Hepatocyte (in vitro differentiated cells): ENCODE measurements at regions not wholly inside any gene's neighbourhood (a gene's known extent, or its start where the extent isn't known, plus 50 kb on each side); places are given as distances from the start of the nearest gene placed in this dataset.

Source experiments
- DNase-seq: peaks from one replicate; pipeline ENCODE4 v3.0.0-alpha.2; 2016; ENCODE audit warnings: low spot score
- H2AFZ ChIP-seq: fragments of 200-600 bp; sonication (generic); 2 replicates; pipeline ENCODE4 v1.6.0; 2016; ENCODE audit warnings: antibody characterized with exemption, mild to moderate bottlenecking
- H3K27ac ChIP-seq: fragments of 200-600 bp; sonication (generic); 2 replicates; pipeline ENCODE4 v1.5.1; 2016; ENCODE audit warnings: mild to moderate bottlenecking
- H3K27me3 ChIP-seq: fragments of 200-600 bp; sonication (generic); 2 replicates; pipeline ENCODE4 v1.6.1; 2016
- H3K36me3 ChIP-seq: fragments of 200-600 bp; sonication (generic); replicated peaks from 2 replicates; pipeline ENCODE4 v1.5.1; 2016; ENCODE audit warnings: low read depth; ENCODE audit not compliant: insufficient read depth
- H3K4me1 ChIP-seq: fragments of 200-600 bp; sonication (generic); 2 replicates; pipeline ENCODE4 v1.5.1; 2016; ENCODE audit warnings: mild to moderate bottlenecking, moderate library complexity; ENCODE audit not compliant: insufficient read depth
- H3K4me2 ChIP-seq: fragments of 200-600 bp; sonication (generic); 2 replicates; pipeline ENCODE4 v1.6.0; 2016
- H3K4me3 ChIP-seq: fragments of 200-600 bp; sonication (generic); 2 replicates; pipeline ENCODE4 v1.5.1; 2016; ENCODE audit warnings: mild to moderate bottlenecking
- H3K79me2 ChIP-seq: fragments of 200-600 bp; sonication (generic); 2 replicates; pipeline ENCODE4 v1.6.0; 2017; ENCODE audit warnings: mild to moderate bottlenecking
- H3K9me2 ChIP-seq: fragments of 200-600 bp; sonication (generic); replicated peaks from 2 replicates; pipeline ENCODE4 v1.6.0; 2017; ENCODE audit warnings: mild to moderate bottlenecking; ENCODE audit not compliant: insufficient read depth
- H3K9me3 ChIP-seq: fragments of 200-600 bp; sonication (generic); 2 replicates; pipeline ENCODE4 v1.5.1; 2016; ENCODE audit warnings: low read depth, mild to moderate bottlenecking
- H4K20me1 ChIP-seq: fragments of 200-600 bp; sonication (generic); 2 replicates; pipeline ENCODE4 v1.6.0; 2016; ENCODE audit warnings: mild to moderate bottlenecking; ENCODE audit not compliant: insufficient read depth, poor library complexity, severe bottlenecking
- CTCF ChIP-seq: fragments of 200-600 bp; sonication (generic); IDR thresholded peaks from 2 replicates; pipeline ENCODE4 v1.5.1; 2016; ENCODE audit warnings: antibody characterized with exemption, mild to moderate bottlenecking; ENCODE audit not compliant: poor library complexity
- EZH2 ChIP-seq: fragments of 200-600 bp; sonication (generic); IDR thresholded peaks from 2 replicates; pipeline ENCODE4 v1.6.1; 2016; ENCODE audit warnings: antibody characterized with exemption, mild to moderate bottlenecking, borderline replicate concordance
- EZH2phosphoT487 ChIP-seq: fragments of 200-600 bp; sonication (generic); IDR thresholded peaks from one replicate; pipeline ENCODE4 v1.6.1; 2018; ENCODE audit warnings: antibody characterized with exemption, mild to moderate bottlenecking, low read depth, moderate library complexity; ENCODE audit not compliant: unreplicated experiment, severe bottlenecking
- WGBS: methylation state at CpG from one replicate; pipeline ENCODE4 v1.1.6; 2016; ENCODE audit warnings: low lambda C conversion rate; ENCODE audit errors: missing lambda C conversion rate; 5-methylcytosine and 5-hydroxymethylcytosine counted together

DNA sequence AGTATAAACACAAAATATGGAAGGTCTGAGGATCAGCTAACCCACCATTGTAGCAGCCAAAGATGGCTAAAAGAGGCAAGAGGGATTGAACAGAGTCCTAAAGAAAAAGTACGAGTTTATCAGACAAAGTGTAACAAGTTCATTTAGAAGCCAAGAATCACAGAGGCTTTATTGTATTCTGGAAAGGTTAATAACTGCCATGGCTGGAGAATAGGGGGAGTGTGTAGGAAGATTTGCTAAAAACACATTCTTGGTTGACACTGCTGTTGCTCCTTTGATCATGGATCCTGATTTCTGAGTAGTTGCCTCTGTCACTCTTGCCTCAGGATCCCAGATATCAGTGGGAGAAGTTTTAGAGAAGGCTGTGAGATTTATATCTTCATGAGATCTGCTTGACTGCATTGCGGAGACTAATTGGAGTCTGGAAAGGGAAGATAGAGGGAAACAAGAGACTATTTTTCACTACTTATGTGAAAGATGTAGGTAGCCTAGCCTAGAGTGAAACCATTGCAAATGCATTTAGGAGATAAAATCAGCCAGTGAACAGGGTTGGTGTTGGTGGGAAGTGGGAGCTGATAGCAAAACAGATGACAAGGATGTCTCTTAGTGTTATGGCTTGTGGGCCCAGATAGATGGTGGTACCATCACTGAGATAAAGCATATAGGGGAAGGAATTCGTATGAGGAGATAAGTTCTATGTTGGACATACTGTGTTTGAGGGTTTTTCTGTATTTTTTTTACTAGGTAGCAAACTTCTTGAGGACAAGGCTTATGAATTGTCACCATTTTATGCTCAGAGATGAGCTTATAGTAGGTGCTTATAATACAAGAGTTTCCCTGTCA, 402.9 kb upstream of the PDE3A start:
- 58% methylated on average over 3 of the region's 3 CpGs for WGBS
- H3K9me2 ChIP-seq, result no peaks in the 10 kb centered on the region
- no peaks in the 10 kb centered on the region for H3K36me3 ChIP-seq
- no peak overlapping the region for H3K4me3 ChIP-seq
- H3K79me2 ChIP-seq, result no peaks in the 10 kb centered on the region
- no peak overlapping the region for H2AFZ ChIP-seq
- no peaks in the 10 kb centered on the region for H4K20me1 ChIP-seq
- no peak overlapping the region for H3K4me2 ChIP-seq
- H3K27ac ChIP-seq, result no peak overlapping the region
- DNase-seq, result no peak
- H3K4me1 ChIP-seq, result peaks cover 16% of the 10 kb centered on the region
- TF ChIP-seq CTCF (no peak), EZH2 (no peak), EZH2phosphoT487 (no peak)
- H3K9me3 ChIP-seq, result no peaks in the 10 kb centered on the region
- no peaks in the 10 kb centered on the region for H3K27me3 ChIP-seq

GRCh38 chr12:19967001-19967400, 401.3 kb upstream of the PDE3A start:
- Histone ChIP-seq H3K4me3 (no peak overlapping the region), H3K79me2 (no peaks in the 10 kb centered on the region), H3K9me2 (no peaks in the 10 kb centered on the region), H3K27me3 (no peaks in the 10 kb centered on the region), H3K9me3 (no peaks in the 10 kb centered on the region), H4K20me1 (no peaks in the 10 kb centered on the region), H3K27ac (peak overlapping the region; percentile 26), H3K4me1 (peaks cover 28% of the 10 kb centered on the region), H2AFZ (no peak overlapping the region), H3K36me3 (no peaks in the 10 kb centered on the region), H3K4me2 (no peak overlapping the region)
- no peak for DNase-seq
- TF ChIP-seq CTCF (no peak), EZH2phosphoT487 (no peak), EZH2 (no peak)
- 79% methylated on average over 4 of the region's 4 CpGs for WGBS

- Histone ChIP-seq H3K4me3 (no peak overlapping the region), H3K36me3 (no peaks in the 10 kb centered on the region), H4K20me1 (no peaks in the 10 kb centered on the region), H3K9me2 (no peaks in the 10 kb centered on the region), H2AFZ (no peak overlapping the region), H3K27me3 (no peaks in the 10 kb centered on the region), H3K9me3 (no peaks in the 10 kb centered on the region), H3K79me2 (no peaks in the 10 kb centered on the region), H3K4me1 (peaks cover 32% of the 10 kb centered on the region), H3K27ac (peak overlapping the region; percentile 35), H3K4me2 (no peak overlapping the region)
- WGBS, result 41% methylated on average over 2 of the region's 2 CpGs
- TF ChIP-seq CTCF (no peak), EZH2phosphoT487 (no peak), EZH2 (no peak)
- DNase-seq, result peak; percentile 75
Measured at GRCh38 chr12:19967431-19967830, 400.9 kb upstream of the PDE3A start.
